Endodermal cell (in vitro differentiated cells): ENCODE measurements at regions not wholly inside any gene's neighbourhood (a gene's known extent, or its start where the extent isn't known, plus 50 kb on each side); places are given as distances from the start of the nearest gene placed in this dataset.
A peak's percentile ranks its signal among the peaks of the same experiment; 100 is the strongest.

Experiments
- DNase-seq: peaks from one replicate; pipeline ENCODE4 v3.0.0-alpha.2; 2017
- H3K27ac ChIP-seq: 2 replicates; pipeline ENCODE4 v1.5.1; 2013; ENCODE audit warnings: mild to moderate bottlenecking, low read depth, low read length, moderate library complexity
- H3K27me3 ChIP-seq: 2 replicates; pipeline ENCODE4 v1.6.1; 2013; ENCODE audit warnings: mild to moderate bottlenecking, low read length, moderate library complexity; ENCODE audit not compliant: insufficient read depth, control insufficient read depth, poor library complexity, severe bottlenecking
- H3K36me3 ChIP-seq: 2 replicates; pipeline ENCODE4 v1.7.0; 2013; ENCODE audit warnings: mild to moderate bottlenecking, low read length, moderate library complexity; ENCODE audit not compliant: control insufficient read depth, insufficient read depth
- H3K4me1 ChIP-seq: one replicate; pipeline ENCODE4 v1.7.0; 2013; ENCODE audit warnings: low read length; ENCODE audit not compliant: control insufficient read depth, insufficient read depth
- H3K4me3 ChIP-seq: 2 replicates; pipeline ENCODE4 v1.5.1; 2013; ENCODE audit warnings: mild to moderate bottlenecking, low read length, moderate library complexity
- H3K9ac ChIP-seq: 2 replicates; pipeline ENCODE4 v1.6.1; 2013; ENCODE audit warnings: mild to moderate bottlenecking, low read length, moderate library complexity; ENCODE audit not compliant: poor library complexity, severe bottlenecking; ENCODE audit errors: extremely low read depth
- H3K9me3 ChIP-seq: 2 replicates; pipeline ENCODE4 v1.6.1; 2013; ENCODE audit warnings: mild to moderate bottlenecking, low read length, moderate library complexity; ENCODE audit not compliant: control insufficient read depth
- H3K27ac Mint-ChIP-seq: 2 replicates; pipeline ENCODE4 v1.8.0; 2020; ENCODE audit warnings: mixed read lengths
- H3K27me3 Mint-ChIP-seq: 2 replicates; pipeline ENCODE4 v1.8.0; 2021; ENCODE audit warnings: mild to moderate bottlenecking, mixed read lengths; ENCODE audit not compliant: insufficient read depth
- H3K36me3 Mint-ChIP-seq: 2 replicates; pipeline ENCODE4 v1.8.0; 2020; ENCODE audit warnings: low read depth, mixed read lengths
- H3K4me1 Mint-ChIP-seq: 2 replicates; pipeline ENCODE4 v1.8.0; 2020; ENCODE audit warnings: mixed read lengths
- H3K4me3 Mint-ChIP-seq: 2 replicates; pipeline ENCODE4 v1.8.0; 2020; ENCODE audit warnings: mild to moderate bottlenecking, moderate library complexity, mixed read lengths
- H3K9me3 Mint-ChIP-seq: 2 replicates; pipeline ENCODE4 v1.8.0; 2020; ENCODE audit warnings: mild to moderate bottlenecking, mixed read lengths
- CTCF ChIP-seq: fragments of 200-600 bp; sonication (generic); conservative IDR thresholded peaks from 2 replicates; pipeline ENCODE4 v1.5.0; 2021; ENCODE audit warnings: antibody characterized with exemption, mild to moderate bottlenecking
- WGBS, 2 experiments: methylation state at CpG; one replicate each; pipeline versions ENCODE4 v1.1.5 to v1.1.7; 2013; ENCODE audit warnings: missing lambda C conversion rate in 2 of 2, mixed read lengths in 1 of 2; ENCODE audit not compliant: insufficient coverage in 1 of 2, insufficient read length in 1 of 2; 5-methylcytosine and 5-hydroxymethylcytosine counted together

DNA sequence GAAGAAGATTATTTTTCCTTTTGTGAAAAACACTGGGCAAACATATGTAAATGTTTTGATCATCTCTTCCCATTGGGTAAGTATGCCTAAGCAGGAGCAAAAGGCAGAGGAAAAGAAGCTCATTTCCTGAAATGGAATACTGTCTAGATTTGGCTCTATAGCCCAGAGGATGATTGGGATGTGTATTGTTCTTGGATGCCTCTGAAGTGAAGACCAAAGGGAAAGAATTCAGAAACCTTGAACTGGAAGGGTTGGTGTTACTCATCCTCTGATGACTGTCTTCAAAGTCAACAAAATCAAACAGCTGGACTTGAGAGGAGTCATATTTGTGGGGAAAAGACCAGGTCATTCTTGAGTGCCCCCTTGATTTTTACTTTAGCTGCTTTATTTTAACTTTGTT, 112.6 kb upstream of the NT5C1B start:
- no peak overlapping the region for H3K27ac ChIP-seq
- no peak overlapping the region for H3K4me3 ChIP-seq
- H3K9me3 Mint-ChIP-seq, result peaks cover 14% of the 10 kb centered on the region
- DNase-seq, result no peak
- H3K36me3 ChIP-seq, result no peaks in the 10 kb centered on the region
- H3K4me1 Mint-ChIP-seq, result no peaks in the 10 kb centered on the region
- H3K4me1 ChIP-seq, result no peaks in the 10 kb centered on the region
- H3K9ac ChIP-seq, result no peak overlapping the region
- peaks cover under 1% of the 10 kb centered on the region for H3K27me3 Mint-ChIP-seq
- no peaks in the 10 kb centered on the region for H3K9me3 ChIP-seq
- no peak for TF ChIP-seq CTCF
- no peaks in the 10 kb centered on the region for H3K36me3 Mint-ChIP-seq
- no peak overlapping the region for H3K27ac Mint-ChIP-seq
- H3K27me3 ChIP-seq, result no peaks in the 10 kb centered on the region
- no peak overlapping the region for H3K4me3 Mint-ChIP-seq

- H3K4me3 Mint-ChIP-seq, result no peak overlapping the region
- no peak for DNase-seq
- WGBS, 2 experiments, result 81% methylated on average over 2 of the region's 2 CpGs; no CpG with 5 or more reads in 1 of the 2 experiments
- no peaks in the 10 kb centered on the region for H3K4me1 Mint-ChIP-seq
- Histone ChIP-seq H3K4me3 (no peak overlapping the region), H3K4me1 (no peaks in the 10 kb centered on the region), H3K9me3 (no peaks in the 10 kb centered on the region), H3K9ac (no peak overlapping the region), H3K27me3 (no peaks in the 10 kb centered on the region), H3K27ac (no peak overlapping the region), H3K36me3 (no peaks in the 10 kb centered on the region)
- H3K27me3 Mint-ChIP-seq, result peaks cover 3% of the 10 kb centered on the region
- H3K36me3 Mint-ChIP-seq, result no peaks in the 10 kb centered on the region
- H3K27ac Mint-ChIP-seq, result no peak overlapping the region
- peaks cover 17% of the 10 kb centered on the region for H3K9me3 Mint-ChIP-seq
- no peak for TF ChIP-seq CTCF
Observed at GRCh38 chr2:18701546-18701945, 112.2 kb upstream of the NT5C1B start.

DNA sequence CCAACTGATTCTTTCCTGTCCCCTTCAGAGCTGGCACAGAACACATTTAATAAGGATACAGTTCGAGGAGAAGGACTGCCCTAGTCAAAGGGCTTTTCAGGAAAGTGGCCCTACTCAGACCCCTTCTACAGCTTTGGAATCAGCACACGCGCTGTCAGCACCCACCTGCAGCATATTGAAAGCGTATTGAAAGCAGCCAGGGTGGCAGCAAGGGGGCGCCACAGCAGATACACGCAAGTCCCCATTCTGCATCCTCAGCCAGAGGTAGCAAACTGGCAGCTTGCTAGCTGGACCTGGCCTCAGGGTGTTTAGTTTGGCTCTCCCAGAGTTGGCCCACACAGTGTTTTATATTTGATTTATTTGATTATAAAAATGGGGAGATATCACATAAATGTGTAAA, 101.0 kb upstream of the NT5C1B start:
- Mint-ChIP-seq H3K4me1 (no peaks in the 10 kb centered on the region), H3K36me3 (no peaks in the 10 kb centered on the region), H3K27me3 (no peaks in the 10 kb centered on the region), H3K4me3 (no peak overlapping the region), H3K27ac (no peak overlapping the region), H3K9me3 (no peaks in the 10 kb centered on the region)
- Histone ChIP-seq H3K4me3 (no peak overlapping the region), H3K9me3 (no peaks in the 10 kb centered on the region), H3K9ac (no peak overlapping the region), H3K4me1 (no peaks in the 10 kb centered on the region), H3K27ac (no peak overlapping the region), H3K27me3 (no peaks in the 10 kb centered on the region), H3K36me3 (no peaks in the 10 kb centered on the region)
- 44 to 50% methylated on average over 1 to 6 of the region's 6 CpGs for WGBS, 2 experiments
- peak; percentile 90 for TF ChIP-seq CTCF
- peak; percentile 86 for DNase-seq
